NOMO-1 (cell line): ENCODE measurements at regions not wholly inside any gene's neighbourhood (a gene's known extent, or its start where the extent isn't known, plus 50 kb on each side); places are given as distances from the start of the nearest gene placed in this dataset.
"Not testable (repeated sequence)": the region's sequence is repeated elsewhere in the genome, so short reads cannot be mapped to it uniquely, and the experiment has no call there.

Source experiments
- DNase-seq, 2 experiments: peaks; one replicate each; lab custom pipeline; 2025; ENCODE audit not compliant: unreplicated experiment in 2 of 2; lab: John Stamatoyannopoulos, UW

DNA sequence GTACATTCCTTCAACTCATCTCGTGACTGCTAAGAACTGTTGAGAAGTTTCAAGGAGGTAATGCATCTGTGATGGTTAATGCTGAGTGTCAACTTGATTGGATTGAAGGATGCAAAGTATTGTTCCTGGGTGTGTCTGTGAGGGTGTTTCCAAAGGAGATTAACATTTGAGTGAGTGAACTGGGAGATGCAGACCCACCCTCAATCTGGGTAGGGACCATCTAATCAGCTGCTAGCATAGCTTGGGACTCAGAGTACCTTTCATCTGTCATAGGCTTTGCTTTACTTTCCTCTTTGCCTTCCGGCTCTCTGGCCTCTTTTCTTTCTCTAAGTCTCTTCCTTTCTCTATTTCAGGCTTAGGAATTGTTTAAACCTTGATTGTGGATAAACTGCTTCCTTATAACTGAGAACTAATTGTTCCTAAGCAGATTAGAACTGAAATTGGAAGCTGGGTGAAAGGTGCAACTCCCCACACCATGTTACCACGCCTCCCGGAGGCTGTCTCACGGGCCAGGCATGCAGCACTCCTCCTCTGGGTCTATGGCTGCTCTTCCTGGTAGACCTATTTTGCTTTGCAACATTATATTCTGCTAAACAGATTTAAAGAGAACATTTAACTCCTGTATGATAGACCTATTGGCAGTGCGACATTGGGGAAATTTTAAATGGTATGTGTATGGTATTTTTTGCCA lies 298.2 kb downstream of the CCSER2 start:
- DNase-seq: no peak

DNA sequence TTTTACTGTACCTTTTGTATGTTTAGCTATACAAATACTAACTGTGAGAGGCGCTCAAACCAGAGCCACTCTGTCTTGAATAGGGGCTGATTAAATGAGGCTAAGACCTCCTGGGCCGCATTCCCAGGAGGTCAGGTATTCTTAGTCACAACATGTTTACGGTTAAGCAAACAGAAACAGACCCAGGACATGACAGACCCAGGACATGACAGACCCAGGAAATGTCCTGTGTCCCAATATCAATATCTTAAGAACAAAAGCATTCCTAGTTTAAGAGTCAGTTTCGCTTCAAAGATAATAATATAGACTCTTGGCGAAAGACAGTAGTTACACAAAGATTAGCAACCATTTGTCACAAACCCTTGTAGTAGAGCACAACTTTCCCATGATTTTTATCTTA lies 304.5 kb downstream of the CCSER2 start:
- no peak for DNase-seq

DNA sequence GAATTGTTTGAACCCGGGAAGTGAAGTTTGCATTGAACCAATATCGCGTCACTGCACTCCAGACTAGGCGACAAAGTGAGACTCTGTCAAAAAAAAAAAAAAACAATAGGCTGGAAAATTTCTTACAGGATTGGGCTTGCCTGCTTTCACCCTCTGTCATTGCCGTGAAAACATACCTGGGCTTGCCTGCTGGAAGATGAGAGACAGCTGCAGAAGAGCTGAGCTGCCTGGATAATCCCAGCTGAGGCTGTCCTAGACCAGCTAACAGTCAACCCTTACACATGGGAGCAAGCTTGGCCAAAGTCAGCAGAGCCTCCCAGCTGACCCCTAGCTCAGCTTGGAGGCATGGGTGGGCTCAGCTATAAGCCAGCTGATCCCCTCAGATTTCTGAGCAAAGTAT lies 306.2 kb downstream of the CCSER2 start:
- DNase-seq: no peak

DNA sequence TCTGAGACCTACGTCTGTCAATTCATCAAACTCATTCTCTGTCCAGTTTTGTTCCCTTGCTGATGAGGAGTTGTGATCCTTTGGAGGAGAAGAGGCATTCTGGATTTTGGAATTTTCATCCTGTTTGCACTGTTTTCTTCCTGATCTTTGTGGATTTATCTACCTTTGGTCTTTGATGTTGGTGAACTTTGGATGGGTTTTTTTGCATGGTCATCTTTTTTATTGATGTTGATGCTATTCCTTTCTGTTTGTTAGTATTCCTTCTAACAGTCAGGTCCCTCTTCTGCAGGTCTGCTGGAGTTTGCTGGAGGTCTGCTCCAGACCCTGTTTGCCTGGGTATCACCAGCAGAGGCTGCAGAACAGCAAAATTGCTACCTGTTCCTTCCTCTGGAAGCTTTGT lies 322.2 kb downstream of the CCSER2 start:
- DNase-seq: not testable (repeated sequence)

- no peak for DNase-seq
Observed at GRCh38 chr10:84654671-84655070, 326.3 kb downstream of the CCSER2 start.

DNA sequence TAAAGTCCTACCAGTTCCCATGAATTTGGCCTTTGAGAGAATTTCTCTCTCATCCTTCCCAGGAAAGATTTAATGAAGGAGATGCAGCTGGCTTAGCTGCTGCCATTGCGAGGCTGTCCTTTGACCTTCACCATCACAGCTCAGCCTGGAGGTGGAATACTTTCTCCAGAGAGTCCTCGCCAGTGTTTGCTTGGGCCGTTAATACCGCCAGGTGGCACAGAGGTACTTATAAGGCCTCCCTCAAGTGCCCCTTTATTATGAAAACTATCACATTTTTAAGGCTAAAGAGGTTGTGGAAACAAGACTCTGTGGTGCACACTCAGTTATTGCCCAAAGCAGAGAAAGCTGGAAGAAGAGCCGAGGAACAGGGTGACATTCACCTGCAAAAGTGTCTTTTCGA lies 330.6 kb downstream of the CCSER2 start:
- no peak for DNase-seq

- no peak for DNase-seq
Observed at GRCh38 chr10:84659497-84660439, 331.4 kb downstream of the CCSER2 start.

DNA sequence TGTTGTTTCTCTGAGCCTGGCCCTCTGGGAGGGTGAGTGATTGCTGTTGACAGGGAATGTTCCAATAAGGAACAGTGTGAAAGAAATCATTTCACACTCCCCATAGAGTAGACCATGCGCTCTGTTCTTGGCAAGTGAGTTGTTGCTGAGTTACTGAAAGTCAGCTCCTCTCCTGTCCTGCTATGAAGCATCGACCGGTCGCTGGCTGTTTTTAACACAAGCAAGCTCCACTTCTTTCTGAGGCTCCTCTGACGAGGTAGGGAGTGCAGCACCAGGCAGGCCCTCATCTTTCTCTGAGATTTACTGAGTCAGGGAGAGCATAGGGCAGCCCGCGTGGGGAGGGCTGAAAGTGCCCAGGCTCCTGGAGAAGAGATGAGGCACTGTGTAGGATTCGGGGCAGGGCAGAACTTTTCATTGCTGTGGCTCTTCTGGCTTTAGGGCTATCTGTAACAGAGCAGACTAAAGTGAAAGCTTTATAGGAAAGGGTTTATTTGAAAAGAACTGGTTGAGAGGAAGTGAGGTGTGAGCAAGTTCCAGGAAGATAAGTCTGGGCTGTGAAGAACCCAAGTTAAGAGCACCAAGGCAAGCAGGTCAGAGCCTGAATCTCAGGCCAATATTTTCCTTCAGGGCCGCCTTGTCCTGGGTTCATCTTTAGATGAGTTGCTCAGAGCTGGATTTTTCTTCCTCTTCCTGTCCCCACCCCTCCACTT lies 332.2 kb downstream of the CCSER2 start:
- DNase-seq: no peak

GRCh38 chr10:84665211-84665610 lies 336.8 kb downstream of the CCSER2 start:
- no peak for DNase-seq

GRCh38 chr10:84665883-84666463 lies 337.6 kb downstream of the CCSER2 start:
- DNase-seq: no peak

GRCh38 chr10:84668186-84668763 lies 339.9 kb downstream of the CCSER2 start:
- no peak for DNase-seq

DNA sequence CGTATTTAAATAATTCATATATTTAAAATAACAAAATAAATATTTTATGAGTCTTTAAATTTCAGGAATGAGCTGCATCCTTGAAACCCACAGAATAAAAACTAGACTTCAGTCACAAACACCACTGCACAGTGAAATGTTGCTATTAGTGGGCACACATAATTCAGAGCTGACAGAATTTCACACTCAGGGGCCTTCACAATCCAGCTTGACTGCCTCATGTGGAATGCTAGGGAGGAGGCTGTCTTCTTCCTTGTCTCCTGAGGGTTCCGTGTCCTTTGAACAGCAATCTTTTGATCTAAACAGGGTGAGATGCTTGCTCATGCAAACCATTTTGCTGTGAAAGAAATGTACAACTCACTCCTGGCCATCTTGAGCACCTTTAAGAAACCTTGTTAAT lies 346.7 kb downstream of the CCSER2 start:
- DNase-seq: no peak

DNA sequence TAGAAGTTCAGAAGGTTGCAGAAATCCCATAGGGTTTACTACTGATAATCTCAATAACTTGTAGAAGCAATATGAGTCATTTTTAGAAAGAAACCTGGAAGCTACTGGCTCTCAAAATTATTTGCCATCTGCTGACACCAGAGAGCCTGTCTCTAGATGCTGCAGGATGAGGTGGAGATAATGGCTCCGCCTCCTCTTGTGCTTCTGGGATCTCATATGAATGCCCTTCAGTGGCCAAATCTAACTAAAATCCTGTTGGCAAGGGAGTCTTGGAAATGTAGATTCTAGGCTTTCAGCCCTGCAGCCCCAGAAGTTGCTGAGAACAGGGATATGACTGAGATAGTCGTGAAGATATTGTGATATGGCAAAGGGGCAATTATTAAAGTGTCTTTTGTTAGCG lies 348.1 kb downstream of the CCSER2 start:
- no peak for DNase-seq

- DNase-seq: no peak
Observed at GRCh38 chr10:84681781-84682180, 353.4 kb downstream of the CCSER2 start.

DNA sequence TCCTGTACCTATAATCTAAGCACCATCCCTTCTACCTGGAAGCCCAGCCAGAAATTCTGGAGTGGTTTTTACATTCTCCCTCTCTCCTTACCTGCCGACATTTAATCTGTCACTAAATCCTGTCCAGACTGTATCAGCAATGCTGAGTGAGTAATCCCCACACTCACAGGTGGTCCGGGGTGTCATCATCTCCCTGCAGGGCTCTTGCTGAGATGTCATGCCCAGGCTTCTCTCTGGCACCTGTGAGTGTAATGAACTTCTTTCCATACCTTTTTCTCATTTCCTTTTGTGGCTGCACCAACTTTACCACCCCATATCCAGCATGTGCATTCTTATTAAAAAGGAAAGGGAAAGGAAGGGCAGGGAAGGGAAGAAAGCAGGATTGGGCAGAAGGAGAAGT lies 355.2 kb downstream of the CCSER2 start:
- no peak for DNase-seq

GRCh38 chr10:84683980-84684740 lies 355.8 kb downstream of the CCSER2 start:
- no peak for DNase-seq

DNA sequence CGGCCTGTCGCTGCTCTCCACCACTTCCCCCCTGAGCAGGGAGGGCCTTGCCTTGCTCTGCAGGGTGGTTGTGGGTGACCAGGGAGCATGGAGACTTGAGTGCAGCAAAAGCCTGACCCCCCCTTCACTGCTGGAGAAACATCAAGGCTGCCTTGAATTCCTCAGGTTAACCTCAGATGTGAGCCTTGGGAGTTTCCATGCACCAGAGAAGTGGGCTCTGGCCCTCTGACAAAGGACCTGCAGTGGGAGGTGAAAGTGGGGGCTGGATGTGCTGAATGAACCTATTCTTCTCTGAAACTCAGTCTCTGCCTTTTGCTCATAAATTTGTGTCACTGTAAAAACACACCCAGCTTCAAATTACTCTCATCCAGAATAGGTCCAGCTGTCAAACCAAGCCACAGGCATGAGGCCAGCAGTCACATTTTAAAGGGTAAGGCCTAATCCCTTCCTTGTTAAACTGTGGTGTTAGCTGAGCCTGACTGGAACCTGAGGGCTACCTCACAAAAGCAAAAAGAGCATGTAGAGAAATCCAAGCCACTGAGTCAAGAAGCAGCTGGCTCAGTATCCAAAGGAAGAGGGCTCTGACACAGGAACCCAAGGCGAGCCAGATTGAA lies 356.8 kb downstream of the CCSER2 start:
- DNase-seq: no peak

DNA sequence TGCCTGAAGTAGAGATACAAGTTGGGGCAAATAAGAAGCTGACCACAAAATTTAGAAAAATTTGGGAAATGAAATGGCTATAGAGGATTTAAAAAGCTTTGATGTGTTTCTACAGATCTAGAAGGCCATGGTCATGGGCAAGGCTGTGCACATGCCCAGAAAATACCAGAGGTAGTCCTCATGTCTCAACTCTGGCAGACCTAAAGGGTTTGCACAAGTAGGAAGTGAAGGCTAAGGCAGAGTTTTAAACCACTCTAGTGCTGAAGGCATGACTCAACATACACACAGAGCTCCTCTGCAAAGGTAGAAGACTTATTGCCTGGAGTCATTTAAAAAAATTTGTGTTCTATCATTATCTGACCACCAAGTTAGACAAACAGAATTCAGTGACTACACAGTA lies 364.6 kb downstream of the CCSER2 start:
- no peak for DNase-seq

DNA sequence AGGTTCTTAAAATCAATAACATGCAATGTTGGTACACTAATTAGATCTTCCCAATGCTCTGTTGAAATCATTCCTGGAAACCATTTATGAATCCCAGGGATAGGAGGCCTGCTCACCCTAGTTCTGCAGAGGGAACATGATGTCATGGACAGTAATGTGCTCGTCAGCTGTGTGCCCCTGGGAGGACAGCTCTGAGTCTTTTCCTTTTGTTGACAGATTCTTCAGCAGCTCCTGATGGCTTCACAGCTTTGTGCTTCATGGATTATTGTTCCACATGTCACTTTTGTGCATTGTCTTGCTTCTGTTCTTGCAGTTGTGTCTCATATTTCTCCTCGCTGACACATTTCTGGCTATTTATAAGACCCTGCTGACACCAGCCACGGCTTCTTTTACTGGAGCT lies 367.5 kb downstream of the CCSER2 start:
- no peak for DNase-seq

GRCh38 chr10:84696610-84697009 lies 368.2 kb downstream of the CCSER2 start:
- DNase-seq: no peak
